PC-3 (cell line): ENCODE measurements at regions not wholly inside any gene's neighbourhood (a gene's known extent, or its start where the extent isn't known, plus 50 kb on each side); places are given as distances from the start of the nearest gene placed in this dataset.

Experiments
- ATAC-seq: fragments of 200-7000 bp; cut with Tn5 transposase; 2 replicates; pipeline ENCODE4 v1.9.1; 2020; ENCODE audit warnings: mild to moderate bottlenecking, moderate library complexity
- BruUV-seq: library from RNA; stranded (reverse); fragments of 400-500 nt; replicated peaks from 2 replicates; lab custom pipeline; 2021; lab: Mats Ljungman, UMichigan
- CTCF ChIA-PET: fragments of 300-600 bp; sonication (Branson Sonifier 250); formaldehyde crosslinking; loops from one replicate; lab custom pipeline; 2022; ENCODE audit warnings: antibody characterized with exemption; lab: Charles Lee
- POLR2A ChIA-PET: fragments of 300-600 bp; sonication (Branson Sonifier 250); formaldehyde crosslinking; loops from one replicate; lab custom pipeline; 2022; ENCODE audit warnings: antibody characterized with exemption; ENCODE audit not compliant: unreplicated experiment; lab: Charles Lee
- DNase-seq: peaks from one replicate; pipeline ENCODE4 v3.0.0-alpha.2; 2015
- H2AFZ ChIP-seq: fragments of 300-600 bp; sonication (generic); 2 replicates; pipeline ENCODE4 v1.6.0; 2016; ENCODE audit warnings: antibody characterized with exemption, low read length
- H3F3A ChIP-seq: fragments of 300-600 bp; sonication (generic); one replicate; pipeline ENCODE4 v1.6.0; 2017; ENCODE audit warnings: antibody characterized with exemption, low read length, control low read depth, mild to moderate bottlenecking; ENCODE audit not compliant: unreplicated experiment
- H3K27ac ChIP-seq: fragments of 300-600 bp; sonication (generic); 2 replicates; pipeline ENCODE4 v1.5.1; 2016; ENCODE audit warnings: mild to moderate bottlenecking, low read length
- H3K27me3 ChIP-seq: fragments of 300-600 bp; sonication (generic); 2 replicates; pipeline ENCODE4 v1.6.1; 2016; ENCODE audit warnings: low read length, mixed read lengths
- H3K36me3 ChIP-seq: fragments of 300-600 bp; sonication (generic); 2 replicates; pipeline ENCODE4 v1.6.1; 2016; ENCODE audit warnings: low read depth, mixed run types, low read length, mixed read lengths
- H3K4me1 ChIP-seq: fragments of 300-600 bp; sonication (generic); 2 replicates; pipeline ENCODE4 v1.5.1; 2016; ENCODE audit warnings: low read length; ENCODE audit not compliant: insufficient read depth
- H3K4me2 ChIP-seq: fragments of 300-600 bp; sonication (generic); 2 replicates; pipeline ENCODE4 v1.6.0; 2016; ENCODE audit warnings: low read length
- H3K4me3 ChIP-seq: fragments of 300-600 bp; sonication (generic); 2 replicates; pipeline ENCODE4 v1.5.1; 2016; ENCODE audit warnings: mild to moderate bottlenecking, low read length, mixed read lengths
- H3K79me2 ChIP-seq: fragments of 300-600 bp; sonication (generic); 2 replicates; pipeline ENCODE4 v1.6.1; 2017; ENCODE audit warnings: low read length, mixed read lengths
- H3K9ac ChIP-seq: fragments of 300-600 bp; sonication (generic); 2 replicates; pipeline ENCODE4 v1.6.0; 2016; ENCODE audit warnings: mild to moderate bottlenecking, low read length
- H3K9me2 ChIP-seq: fragments of 300-600 bp; sonication (generic); replicated peaks from 2 replicates; pipeline ENCODE4 v1.6.1; 2016; ENCODE audit warnings: mixed run types, low read length, mixed read lengths
- H3K9me3 ChIP-seq: fragments of 300-600 bp; sonication (generic); 2 replicates; pipeline ENCODE4 v1.6.1; 2016; ENCODE audit warnings: low read length, mixed read lengths
- H4K20me1 ChIP-seq: fragments of 300-600 bp; sonication (generic); 2 replicates; pipeline ENCODE4 v1.6.1; 2016; ENCODE audit warnings: low read length, mixed read lengths
- EZH2 ChIP-seq: fragments of 300-600 bp; sonication (generic); IDR thresholded peaks from one replicate; pipeline ENCODE4 v1.6.1; 2017; ENCODE audit warnings: antibody characterized with exemption, mild to moderate bottlenecking, low read length; ENCODE audit not compliant: unreplicated experiment
- EZH2phosphoT487 ChIP-seq: fragments of 300-600 bp; sonication (generic); IDR thresholded peaks from 2 replicates; pipeline ENCODE4 v1.6.1; 2018; ENCODE audit warnings: mild to moderate bottlenecking, antibody characterized with exemption, low read length, borderline replicate concordance
- intact Hi-C: fragments of 100-400 bp; cut with micrococcal nuclease; formaldehyde crosslinking; loops from 2 replicates; pipeline ENCODE4 v1.9.0; 2023
- TF ChIP-seq, protein P1 (sequence below): fragments of 300-600 bp; sonication (generic); conservative IDR thresholded peaks from 2 replicates; pipeline ENCODE4 v1.5.1; 2017; ENCODE audit warnings: antibody characterized with exemption, low read depth, mild to moderate bottlenecking, low read length

DNA sequence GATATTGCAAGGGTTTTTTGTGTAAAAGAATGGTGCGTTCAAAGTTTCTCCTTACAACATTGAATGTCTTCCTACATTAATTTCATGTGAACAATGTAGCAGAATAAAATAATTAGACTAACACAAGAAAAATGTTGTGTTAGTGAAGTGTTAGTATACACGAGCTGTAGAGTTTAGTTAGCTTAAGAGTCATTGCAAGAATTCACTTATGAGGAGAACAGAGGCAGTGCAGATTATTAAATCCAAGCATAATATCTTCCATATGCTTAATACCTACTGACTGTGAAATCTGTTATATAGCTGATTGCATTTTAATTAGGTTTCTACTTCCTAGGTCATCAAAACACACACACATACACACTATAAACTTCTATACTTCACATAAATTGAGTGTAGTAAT lies 959.0 kb downstream of the FAT4 start:
- Histone ChIP-seq H3K9ac (no peak overlapping the region), H3K36me3 (no peaks in the 10 kb centered on the region), H3F3A (no peaks in the 10 kb centered on the region), H3K4me3 (no peak overlapping the region), H3K4me2 (no peak overlapping the region), H3K9me2 (no peaks in the 10 kb centered on the region), H4K20me1 (no peaks in the 10 kb centered on the region), H3K27ac (no peak overlapping the region), H3K27me3 (no peaks in the 10 kb centered on the region), H3K4me1 (no peaks in the 10 kb centered on the region), H2AFZ (no peak overlapping the region), H3K9me3 (no peaks in the 10 kb centered on the region), H3K79me2 (no peaks in the 10 kb centered on the region)
- intact Hi-C loops = no loop called here
- CTCF ChIA-PET = no interaction called here
- no TSS peak for BruUV-seq
- TF ChIP-seq EZH2 = no peak
- TF ChIP-seq, protein P1, sequence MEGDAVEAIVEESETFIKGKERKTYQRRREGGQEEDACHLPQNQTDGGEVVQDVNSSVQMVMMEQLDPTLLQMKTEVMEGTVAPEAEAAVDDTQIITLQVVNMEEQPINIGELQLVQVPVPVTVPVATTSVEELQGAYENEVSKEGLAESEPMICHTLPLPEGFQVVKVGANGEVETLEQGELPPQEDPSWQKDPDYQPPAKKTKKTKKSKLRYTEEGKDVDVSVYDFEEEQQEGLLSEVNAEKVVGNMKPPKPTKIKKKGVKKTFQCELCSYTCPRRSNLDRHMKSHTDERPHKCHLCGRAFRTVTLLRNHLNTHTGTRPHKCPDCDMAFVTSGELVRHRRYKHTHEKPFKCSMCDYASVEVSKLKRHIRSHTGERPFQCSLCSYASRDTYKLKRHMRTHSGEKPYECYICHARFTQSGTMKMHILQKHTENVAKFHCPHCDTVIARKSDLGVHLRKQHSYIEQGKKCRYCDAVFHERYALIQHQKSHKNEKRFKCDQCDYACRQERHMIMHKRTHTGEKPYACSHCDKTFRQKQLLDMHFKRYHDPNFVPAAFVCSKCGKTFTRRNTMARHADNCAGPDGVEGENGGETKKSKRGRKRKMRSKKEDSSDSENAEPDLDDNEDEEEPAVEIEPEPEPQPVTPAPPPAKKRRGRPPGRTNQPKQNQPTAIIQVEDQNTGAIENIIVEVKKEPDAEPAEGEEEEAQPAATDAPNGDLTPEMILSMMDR = no peak
- ATAC-seq (no peak), DNase-seq (no peak)
- POLR2A ChIA-PET = no interaction called here

DNA sequence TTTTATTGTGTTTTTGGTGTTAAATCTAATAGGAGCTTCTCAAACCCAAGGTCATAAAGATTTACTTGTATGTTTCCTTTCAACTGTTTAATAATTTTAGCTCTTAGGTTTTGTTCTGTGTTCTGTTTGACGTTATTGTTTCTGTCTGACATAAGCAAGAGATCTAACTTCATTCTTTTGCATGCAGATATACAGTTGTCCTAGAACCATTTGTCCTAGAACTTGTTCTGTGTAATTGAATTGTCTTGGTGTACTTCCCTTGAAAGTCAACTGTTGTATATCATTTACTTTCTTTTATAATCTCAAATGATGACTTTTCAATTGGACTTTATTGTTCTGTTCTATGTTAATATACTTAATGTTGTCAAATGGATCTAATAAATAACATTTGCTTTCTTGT lies 977.1 kb downstream of the FAT4 start:
- no peak for TF ChIP-seq EZH2
- TF ChIP-seq, protein P1 = no peak
- no peak for TF ChIP-seq EZH2phosphoT487
- no peak overlapping the region for H3K27ac ChIP-seq
- no peaks in the 10 kb centered on the region for H3K9me3 ChIP-seq
- H3K79me2 ChIP-seq = no peaks in the 10 kb centered on the region
- no peak overlapping the region for H3K9ac ChIP-seq
- ChIA-PET POLR2A (no interaction called here), CTCF (no interaction called here)
- ATAC-seq (no peak), DNase-seq (no peak)
- H3K4me3 ChIP-seq = no peak overlapping the region
- no TSS peak for BruUV-seq
- no peaks in the 10 kb centered on the region for H3F3A ChIP-seq
- no peaks in the 10 kb centered on the region for H3K9me2 ChIP-seq
- no peaks in the 10 kb centered on the region for H3K36me3 ChIP-seq
- H4K20me1 ChIP-seq = no peaks in the 10 kb centered on the region
- no peaks in the 10 kb centered on the region for H3K27me3 ChIP-seq
- H3K4me1 ChIP-seq = no peaks in the 10 kb centered on the region
- H2AFZ ChIP-seq = no peak overlapping the region
- no peak overlapping the region for H3K4me2 ChIP-seq
- intact Hi-C loops = no loop called here

DNA sequence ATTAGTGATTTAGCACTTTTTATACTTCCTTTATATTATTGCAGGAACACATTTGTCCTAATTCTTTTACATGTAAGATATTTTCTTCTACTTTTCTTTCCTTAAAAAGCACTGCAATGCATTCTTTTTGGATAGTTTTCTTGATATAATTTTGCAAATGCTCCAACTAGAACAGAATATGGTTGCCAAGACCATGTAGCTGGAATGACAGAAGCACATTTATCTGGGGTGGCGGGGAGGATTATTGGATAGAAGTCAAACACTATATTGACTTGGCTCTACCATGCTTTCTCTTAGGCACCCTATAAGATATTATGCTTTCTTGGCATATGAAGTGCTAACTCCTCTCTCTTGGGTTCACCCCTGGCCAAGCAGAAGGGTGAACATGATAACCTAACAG lies 983.5 kb downstream of the FAT4 start:
- Histone ChIP-seq H3K9me2 (no peaks in the 10 kb centered on the region), H3K79me2 (no peaks in the 10 kb centered on the region), H3K9ac (no peak overlapping the region), H3K4me3 (no peak overlapping the region), H3K9me3 (no peaks in the 10 kb centered on the region), H3K36me3 (no peaks in the 10 kb centered on the region), H3K27ac (no peak overlapping the region), H3K4me2 (no peak overlapping the region), H3K27me3 (no peaks in the 10 kb centered on the region), H3F3A (no peaks in the 10 kb centered on the region), H2AFZ (no peak overlapping the region), H4K20me1 (no peaks in the 10 kb centered on the region), H3K4me1 (no peaks in the 10 kb centered on the region)
- ATAC-seq (no peak), DNase-seq (no peak)
- CTCF ChIA-PET = no interaction called here
- BruUV-seq = no TSS peak
- intact Hi-C loops = no loop called here
- POLR2A ChIA-PET = no interaction called here
- TF ChIP-seq, protein P1 = no peak
- no peak for TF ChIP-seq EZH2phosphoT487
